Activated CD4-positive, alpha-beta T cell treated with anti-CD3 and anti-CD28 coated beads, Interleukin-10, Interleukin-2, amounts not matched to agents 100 ng/mL and 50 ng/mL, durations not matched to agents 16 hours and 8 hours (primary cell): ENCODE measurements at regions not wholly inside any gene's neighbourhood (a gene's known extent, or its start where the extent isn't known, plus 50 kb on each side); places are given as distances from the start of the nearest gene placed in this dataset.

Source experiments
- DNase-seq: peaks from one replicate; pipeline ENCODE4 v3.0.0-alpha.2; 2020

GRCh38 chr10:128727114-128727513, 600.9 kb upstream of the MKI67 start:
- DNase-seq: no peak

- no peak for DNase-seq
Observed at GRCh38 chr10:128729910-128730420, 603.7 kb upstream of the MKI67 start.

GRCh38 chr10:128730922-128731321, 604.7 kb upstream of the MKI67 start:
- no peak for DNase-seq

DNA sequence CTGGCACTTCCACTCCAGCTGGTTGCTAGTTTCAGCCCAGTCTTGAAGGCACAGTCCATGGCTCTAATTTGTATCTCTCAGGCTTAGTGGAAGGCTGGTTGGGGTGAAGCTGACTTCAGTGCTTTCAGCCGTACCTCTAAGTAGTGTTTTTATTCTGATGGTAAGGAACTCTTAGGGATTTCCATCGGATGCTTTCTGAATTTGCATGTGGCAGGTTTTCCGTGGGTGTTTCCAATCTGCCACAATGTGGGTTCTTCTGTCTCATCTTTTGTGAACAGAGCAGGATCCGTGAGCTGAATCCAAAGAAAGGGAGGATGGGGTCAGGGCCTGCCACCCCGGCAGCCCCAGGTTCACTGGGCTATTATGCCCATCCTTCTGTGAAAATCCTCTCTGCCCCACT, 607.9 kb upstream of the MKI67 start:
- no peak for DNase-seq

- no peak for DNase-seq
Observed at GRCh38 chr10:128734734-128735133, 608.5 kb upstream of the MKI67 start.

- DNase-seq: no peak
Observed at GRCh38 chr10:128735996-128736395, 609.8 kb upstream of the MKI67 start.

DNA sequence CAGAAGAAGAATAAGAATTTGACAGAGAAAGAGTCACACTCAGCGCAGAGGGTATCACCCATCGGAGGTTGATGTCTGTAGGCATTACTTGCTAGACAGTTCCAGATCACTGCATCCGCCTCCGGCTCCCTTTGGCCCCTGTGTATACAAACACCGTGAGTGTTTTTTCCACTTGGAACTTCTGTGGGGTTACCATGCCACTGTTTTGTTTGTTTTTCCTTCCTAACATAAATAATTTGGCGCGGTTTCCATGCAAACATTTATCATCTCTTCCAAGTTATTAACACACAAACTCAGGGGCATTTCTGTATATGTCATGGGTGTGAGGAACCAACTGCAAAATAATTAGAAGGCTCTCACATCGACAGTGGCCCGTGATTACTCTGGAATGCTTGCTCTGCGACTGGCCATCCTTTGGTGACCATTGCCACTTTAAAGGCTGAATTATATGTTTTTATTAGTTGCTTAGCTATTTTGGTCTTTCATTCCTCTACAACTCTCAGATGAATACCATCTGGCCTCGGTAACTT, 612.2 kb upstream of the MKI67 start:
- DNase-seq: no peak

DNA sequence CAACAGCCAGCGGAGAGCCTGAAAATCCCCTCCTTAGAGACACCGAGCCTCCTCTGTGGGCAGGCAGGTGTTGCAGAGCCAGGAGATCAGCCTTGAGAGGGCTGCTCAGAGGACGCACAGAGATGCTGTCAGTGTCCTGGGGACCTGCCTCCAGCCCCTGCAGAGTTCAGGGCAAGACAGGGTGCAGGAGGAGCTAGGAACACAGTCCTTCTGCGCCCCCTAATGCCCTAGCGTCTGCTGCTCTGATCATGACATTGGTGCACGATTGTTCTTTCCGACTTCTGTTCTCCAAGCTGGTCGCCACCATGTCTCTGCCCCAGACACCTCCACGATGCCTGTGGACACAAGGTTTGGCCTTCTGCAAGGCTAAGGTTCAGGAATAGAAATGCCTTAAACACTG, 613.7 kb upstream of the MKI67 start:
- DNase-seq: no peak

DNA sequence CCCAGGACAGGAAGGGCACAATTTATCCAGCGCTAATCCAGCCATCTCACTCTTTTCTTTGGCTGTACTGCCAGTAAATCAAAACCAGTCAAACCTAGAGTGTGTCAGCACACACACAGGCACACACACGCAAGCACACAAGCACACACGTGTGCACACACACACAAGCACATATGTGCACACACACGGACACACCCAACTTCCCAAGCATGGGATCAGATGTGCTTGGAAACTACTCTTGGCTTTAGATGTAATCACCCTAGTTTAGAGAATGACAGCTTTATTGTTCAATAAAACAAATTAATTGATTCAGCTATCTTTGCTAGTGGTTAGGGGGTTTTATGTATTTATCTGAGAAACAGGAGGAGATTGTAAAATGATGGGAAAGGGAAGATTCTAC, 615.0 kb upstream of the MKI67 start:
- no peak for DNase-seq

GRCh38 chr10:128741680-128742079, 615.5 kb upstream of the MKI67 start:
- no peak for DNase-seq

DNA sequence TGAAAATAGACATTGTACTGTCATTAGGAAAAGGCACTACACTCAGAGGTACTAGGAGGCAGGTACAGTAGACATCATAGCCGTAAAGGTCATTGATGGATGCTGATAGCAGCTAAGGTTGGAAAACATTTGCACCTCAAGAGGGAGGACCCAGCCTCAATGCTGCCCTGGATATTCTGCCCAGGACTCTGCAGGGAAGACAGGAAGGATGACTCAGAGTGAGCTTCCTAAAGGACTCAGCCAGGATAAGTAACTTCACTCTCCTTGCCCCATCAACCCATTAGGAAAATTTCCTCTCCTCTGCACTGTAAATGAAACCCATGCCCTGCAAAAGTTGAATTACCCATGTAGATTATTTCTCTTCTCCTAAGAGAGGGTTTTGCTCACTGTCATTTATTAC, 617.9 kb upstream of the MKI67 start:
- no peak for DNase-seq

DNA sequence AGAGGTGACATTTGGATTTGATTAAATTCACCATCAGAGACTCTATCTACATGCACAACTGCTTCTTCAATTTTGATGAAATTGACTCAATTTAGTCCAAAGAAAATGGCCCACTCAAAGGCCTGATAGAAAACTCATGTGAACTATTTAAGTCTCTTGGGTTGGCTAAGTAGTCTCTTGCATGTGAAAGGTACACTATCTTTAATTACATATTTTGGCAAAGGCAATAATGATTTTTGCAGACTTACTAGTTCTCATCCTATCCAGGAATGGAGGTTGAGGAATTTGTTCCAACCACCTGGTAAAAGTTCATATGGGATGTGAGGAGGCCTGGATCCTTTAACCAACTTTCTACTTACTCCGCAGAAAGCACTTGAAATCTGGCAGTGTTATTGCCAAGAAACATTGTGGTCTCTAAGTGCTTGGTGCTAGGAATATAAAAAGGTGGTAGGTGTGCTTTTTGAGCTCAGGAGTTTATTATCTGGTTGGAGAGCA, 618.6 kb upstream of the MKI67 start:
- DNase-seq: no peak

GRCh38 chr10:128747582-128748346, 621.5 kb upstream of the MKI67 start:
- no peak for DNase-seq

GRCh38 chr10:128751284-128751683, 625.1 kb upstream of the MKI67 start:
- no peak for DNase-seq

DNA sequence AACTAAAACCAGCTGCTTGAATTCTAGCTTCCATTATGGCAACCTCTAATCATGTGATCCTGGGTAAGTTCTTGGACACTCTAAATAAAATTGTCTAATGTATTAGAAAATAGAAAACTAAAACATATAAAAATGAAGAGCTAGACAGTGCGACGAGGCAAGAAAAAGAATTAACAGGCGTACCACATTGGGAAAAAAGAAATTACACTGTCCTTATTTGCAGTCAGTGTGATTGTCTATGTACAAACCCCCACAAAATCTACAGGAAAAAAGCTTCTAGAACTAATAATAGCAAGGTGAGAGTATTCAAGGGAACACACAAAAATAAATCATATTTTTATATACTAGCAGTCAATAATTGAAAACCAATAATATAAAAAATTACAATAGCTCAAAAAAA, 625.6 kb upstream of the MKI67 start:
- DNase-seq: no peak

GRCh38 chr10:128759174-128759573, 633.0 kb upstream of the MKI67 start:
- DNase-seq: no peak

DNA sequence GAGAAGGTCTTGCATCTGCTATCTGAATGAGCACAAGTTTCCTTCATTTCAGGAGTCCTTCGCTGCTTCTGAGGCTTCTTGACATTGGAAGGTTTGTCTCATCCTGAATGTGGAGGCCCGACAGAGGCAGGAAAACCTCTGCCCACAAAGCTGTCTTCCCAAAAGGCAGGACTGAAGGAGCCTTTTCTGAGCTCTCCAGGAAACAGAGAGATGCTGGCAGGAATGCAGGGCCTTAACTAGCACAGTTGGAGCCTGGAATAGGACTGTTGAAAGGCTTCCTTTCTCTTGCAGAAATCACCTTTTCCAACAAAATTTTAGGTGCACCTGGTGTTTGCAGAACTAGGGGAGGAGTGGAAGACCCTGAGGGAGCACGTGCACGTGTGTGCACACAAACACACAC, 637.4 kb upstream of the MKI67 start:
- DNase-seq: no peak

GRCh38 chr10:128764190-128764589, 638.0 kb upstream of the MKI67 start:
- no peak for DNase-seq

- no peak for DNase-seq
Observed at GRCh38 chr10:128766915-128767314, 640.7 kb upstream of the MKI67 start.

DNA sequence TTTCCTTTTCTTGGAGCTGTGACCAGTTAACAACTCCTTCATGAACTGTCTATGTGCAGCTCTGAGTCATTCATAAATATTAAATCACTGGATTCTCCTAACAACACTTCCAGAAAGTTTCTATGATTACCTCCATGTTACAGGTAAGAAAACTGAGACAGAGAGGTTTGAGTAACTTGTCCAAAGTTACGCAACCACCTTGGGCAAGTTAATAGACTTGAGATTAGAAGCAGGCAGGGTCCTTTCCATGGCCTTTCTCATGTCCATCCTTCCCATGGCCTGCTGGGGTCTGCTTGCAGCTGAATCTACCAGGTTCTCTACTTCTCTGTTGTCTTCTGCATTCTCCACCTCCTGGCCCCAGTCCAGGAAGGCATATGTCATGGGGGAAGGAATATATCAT, 648.8 kb upstream of the MKI67 start:
- DNase-seq: no peak

DNA sequence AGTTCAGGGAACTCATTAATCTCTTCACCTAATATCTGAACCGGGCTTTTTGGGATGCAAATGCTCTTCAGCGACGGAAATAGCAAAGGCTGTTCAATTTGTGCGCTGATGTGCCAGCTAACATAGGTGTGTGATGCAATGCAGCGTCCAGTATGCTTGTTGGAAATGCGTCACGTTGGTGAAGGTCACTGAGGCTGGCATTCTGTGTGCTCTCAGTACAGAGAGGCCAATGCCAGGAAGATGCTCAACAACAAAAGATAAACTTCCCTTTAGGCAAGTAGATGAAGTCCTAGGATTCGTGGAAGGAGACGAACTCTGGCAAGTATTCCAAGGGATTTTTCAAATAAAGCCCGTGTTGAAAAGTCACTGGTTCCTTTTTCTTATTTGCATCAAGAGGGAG, 649.5 kb upstream of the MKI67 start:
- DNase-seq: no peak

GRCh38 chr10:128776673-128777252, 650.5 kb upstream of the MKI67 start:
- DNase-seq: no peak

DNA sequence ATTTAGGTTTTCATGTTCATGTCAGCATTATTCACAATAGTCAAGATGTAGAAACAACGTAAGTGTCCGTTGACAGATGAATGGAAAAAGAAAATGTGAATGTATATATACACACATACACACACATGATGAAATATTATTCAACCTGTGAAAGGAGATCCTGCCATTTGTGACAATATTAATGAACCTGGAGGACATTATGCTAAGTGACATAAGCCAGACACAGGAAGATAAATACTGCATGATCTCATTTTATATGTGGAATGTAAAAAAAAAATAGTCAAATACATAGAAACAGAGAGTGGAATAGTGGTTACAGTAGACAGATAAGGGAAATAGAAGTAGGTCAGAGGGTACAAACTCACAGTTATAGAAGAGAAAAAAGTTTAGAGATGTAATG, 651.1 kb upstream of the MKI67 start:
- no peak for DNase-seq

DNA sequence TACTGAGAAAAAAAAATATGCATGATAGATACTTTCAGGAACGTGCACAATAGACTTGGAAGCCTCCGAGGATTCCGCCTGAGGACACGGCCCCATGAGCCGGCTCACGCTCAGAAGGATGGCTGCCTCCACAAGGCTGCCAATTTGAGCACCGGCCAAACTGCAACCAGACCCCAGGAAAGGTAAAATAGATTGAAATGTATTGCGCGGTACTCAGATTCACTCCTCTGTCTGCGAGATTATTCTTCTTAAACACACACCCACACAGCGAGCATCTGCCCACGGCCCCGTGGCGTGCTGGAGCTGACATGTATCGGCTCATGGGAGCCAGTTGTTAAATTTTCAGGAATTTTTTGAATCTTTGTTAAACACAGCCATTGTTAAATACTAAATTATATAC, 653.2 kb upstream of the MKI67 start:
- no peak for DNase-seq
